ENCODE measurements at regions not wholly inside any gene's neighbourhood (a gene's known extent, or its start where the extent isn't known, plus 50 kb on each side); places are given as distances from the start of the nearest gene placed in this dataset.

DNA sequence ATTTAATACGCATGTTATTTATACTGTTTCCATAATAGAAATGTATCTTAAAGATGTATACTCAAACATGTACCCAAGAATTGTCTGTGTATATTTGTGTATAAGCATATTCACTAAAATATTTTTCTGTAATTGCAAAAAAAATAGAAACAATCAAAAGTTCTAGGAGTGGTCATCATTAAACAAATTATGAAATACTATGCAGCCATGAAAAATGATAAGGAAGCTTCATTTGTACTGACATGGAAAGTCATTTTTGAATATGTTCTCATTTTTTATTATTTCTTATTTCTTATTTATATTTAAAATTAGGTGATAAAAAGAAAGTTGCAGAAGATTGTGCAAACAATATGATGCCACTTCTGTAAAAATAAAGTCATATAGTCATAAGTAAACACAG lies 400.0 kb upstream of the AUTS2 start:
- 94 to 95% methylated on average over 1 of the region's 1 CpG for WGBS, 2 donors
- H3K27me3 ChIP-seq: no peaks in the 10 kb centered on the region
- H3K36me3 ChIP-seq: no peaks in the 10 kb centered on the region
- intact Hi-C loops (cut with DNase I): no loop called here
- TF ChIP-seq, protein P1, sequence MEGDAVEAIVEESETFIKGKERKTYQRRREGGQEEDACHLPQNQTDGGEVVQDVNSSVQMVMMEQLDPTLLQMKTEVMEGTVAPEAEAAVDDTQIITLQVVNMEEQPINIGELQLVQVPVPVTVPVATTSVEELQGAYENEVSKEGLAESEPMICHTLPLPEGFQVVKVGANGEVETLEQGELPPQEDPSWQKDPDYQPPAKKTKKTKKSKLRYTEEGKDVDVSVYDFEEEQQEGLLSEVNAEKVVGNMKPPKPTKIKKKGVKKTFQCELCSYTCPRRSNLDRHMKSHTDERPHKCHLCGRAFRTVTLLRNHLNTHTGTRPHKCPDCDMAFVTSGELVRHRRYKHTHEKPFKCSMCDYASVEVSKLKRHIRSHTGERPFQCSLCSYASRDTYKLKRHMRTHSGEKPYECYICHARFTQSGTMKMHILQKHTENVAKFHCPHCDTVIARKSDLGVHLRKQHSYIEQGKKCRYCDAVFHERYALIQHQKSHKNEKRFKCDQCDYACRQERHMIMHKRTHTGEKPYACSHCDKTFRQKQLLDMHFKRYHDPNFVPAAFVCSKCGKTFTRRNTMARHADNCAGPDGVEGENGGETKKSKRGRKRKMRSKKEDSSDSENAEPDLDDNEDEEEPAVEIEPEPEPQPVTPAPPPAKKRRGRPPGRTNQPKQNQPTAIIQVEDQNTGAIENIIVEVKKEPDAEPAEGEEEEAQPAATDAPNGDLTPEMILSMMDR (IDR thresholded peaks at IDR 0.05): no peak
- TF ChIP-seq POLR2AphosphoS5 (IDR thresholded peaks at IDR 0.05): no peak
- no peak for TF ChIP-seq EP300 (IDR thresholded peaks at IDR 0.05)
- TF ChIP-seq POLR2A (IDR thresholded peaks at IDR 0.05): no peak
- H3K4me3 ChIP-seq: no peak overlapping the region
- H3K27ac ChIP-seq: no peak overlapping the region
- peaks cover 0 to 4% (median 0%) of the 10 kb centered on the region in 4 donors for H3K9me3 ChIP-seq
- H3K4me1 ChIP-seq: peaks cover 0 to 12% (median 4%) of the 10 kb centered on the region in 4 donors
- DNase-seq: no peak

DNA sequence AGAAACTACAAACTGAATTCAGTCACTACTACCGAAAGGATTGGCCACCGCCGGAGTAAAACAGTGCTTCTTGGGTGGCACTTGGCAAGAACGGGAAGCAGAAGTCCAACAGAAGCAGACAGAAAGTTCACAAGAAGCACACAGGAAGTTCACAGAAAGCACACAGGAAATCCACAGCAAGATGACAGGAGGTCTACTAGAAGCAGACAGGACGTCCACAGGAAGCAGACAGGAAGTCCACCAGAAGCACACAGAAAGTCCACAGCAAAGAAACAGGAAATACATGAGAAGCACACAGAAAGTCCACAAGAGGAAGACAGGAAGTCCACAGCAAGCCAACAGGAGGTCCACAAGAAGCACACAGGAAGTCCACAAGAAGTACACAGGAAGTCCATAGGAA lies 399.2 kb upstream of the AUTS2 start:
- Histone ChIP-seq H3K36me3 (no peaks in the 10 kb centered on the region), H3K27ac (no peak overlapping the region), H3K4me1 (peaks cover 0 to 12% (median 4%) of the 10 kb centered on the region in 4 donors), H3K4me3 (no peak overlapping the region), H3K9me3 (peaks cover 0 to 4% (median 0%) of the 10 kb centered on the region in 4 donors), H3K27me3 (no peaks in the 10 kb centered on the region)
- DNase-seq: no peak
- intact Hi-C loops (cut with DNase I): no loop called here
- WGBS, 2 donors: 68 to 86% methylated on average over 5 of the region's 5 CpGs
- TF ChIP-seq EP300 (IDR thresholded peaks at IDR 0.05) (no peak), POLR2AphosphoS5 (IDR thresholded peaks at IDR 0.05) (no peak), POLR2A (IDR thresholded peaks at IDR 0.05) (no peak)
- TF ChIP-seq, protein P1 (IDR thresholded peaks at IDR 0.05): no peak

DNA sequence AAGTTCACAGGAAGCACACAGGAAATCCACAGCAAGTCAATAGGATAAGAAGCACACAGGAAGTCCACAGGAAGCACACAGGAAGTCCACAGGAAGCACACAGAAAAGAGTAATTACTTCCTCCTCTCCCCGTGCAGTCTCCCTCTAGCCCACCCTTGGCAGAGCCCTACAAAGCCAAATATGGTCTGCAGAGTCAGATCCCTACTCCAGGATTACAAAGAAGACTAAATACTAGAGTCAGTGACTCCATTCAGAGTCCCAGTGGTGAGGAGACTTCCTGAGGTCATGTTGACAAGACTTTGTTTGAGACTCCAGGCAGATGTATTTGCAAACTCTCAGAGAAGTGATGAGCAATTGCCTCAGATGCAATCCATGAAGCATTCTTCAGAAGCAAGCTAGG lies 398.6 kb upstream of the AUTS2 start:
- intact Hi-C loops (cut with DNase I): no loop called here
- H3K27me3 ChIP-seq: no peaks in the 10 kb centered on the region
- WGBS, 2 donors: 31 to 57% methylated on average over 1 of the region's 1 CpG

DNA sequence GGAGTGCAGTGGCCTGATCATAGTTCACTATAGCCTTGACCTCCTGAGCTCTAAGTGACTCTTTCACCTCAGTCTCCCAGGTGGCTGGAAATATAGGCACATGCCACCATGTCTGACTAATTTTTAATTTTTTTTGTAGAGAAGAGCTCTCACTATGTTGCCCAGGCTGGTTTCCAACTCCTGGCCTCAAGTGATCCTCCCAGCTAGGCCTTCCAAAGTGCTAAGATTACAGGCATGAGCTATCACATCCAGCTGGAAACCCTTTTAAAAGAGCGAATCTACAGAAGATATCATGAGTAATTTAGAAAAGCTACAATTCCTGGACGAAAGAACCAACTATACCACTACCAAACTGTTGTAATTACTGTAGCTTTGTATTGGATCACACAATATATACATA lies 394.4 kb upstream of the AUTS2 start:
- H3K4me3 ChIP-seq: no peak overlapping the region
- H3K27me3 ChIP-seq: no peaks in the 10 kb centered on the region
- intact Hi-C loops (cut with DNase I): no loop called here
- H3K27ac ChIP-seq: no peak overlapping the region
- peaks cover 0 to 12% (median 4%) of the 10 kb centered on the region in 4 donors for H3K4me1 ChIP-seq
- TF ChIP-seq POLR2A (IDR thresholded peaks at IDR 0.05) (no peak), POLR2AphosphoS5 (IDR thresholded peaks at IDR 0.05) (no peak), EP300 (IDR thresholded peaks at IDR 0.05) (no peak)
- TF ChIP-seq, protein P1 (IDR thresholded peaks at IDR 0.05): no peak
- peaks cover 0 to 4% (median 0%) of the 10 kb centered on the region in 4 donors for H3K9me3 ChIP-seq
- no peak for DNase-seq
- 72 to 87% methylated on average over 2 of the region's 2 CpGs for WGBS, 2 donors
- H3K36me3 ChIP-seq: no peaks in the 10 kb centered on the region

More for the DNA sequence above, 398.6 kb upstream of the AUTS2 start:
- peaks cover 0 to 4% (median 0%) of the 10 kb centered on the region in 4 donors for H3K9me3 ChIP-seq
- no peak for DNase-seq
- H3K4me3 ChIP-seq: no peak overlapping the region
- no peaks in the 10 kb centered on the region for H3K36me3 ChIP-seq
- H3K4me1 ChIP-seq: peaks cover 0 to 12% (median 4%) of the 10 kb centered on the region in 4 donors
- H3K27ac ChIP-seq: no peak overlapping the region
- no peak for TF ChIP-seq POLR2A (IDR thresholded peaks at IDR 0.05)
- TF ChIP-seq POLR2AphosphoS5 (IDR thresholded peaks at IDR 0.05): no peak
- no peak for TF ChIP-seq EP300 (IDR thresholded peaks at IDR 0.05)
- TF ChIP-seq, protein P1 (IDR thresholded peaks at IDR 0.05): no peak

DNA sequence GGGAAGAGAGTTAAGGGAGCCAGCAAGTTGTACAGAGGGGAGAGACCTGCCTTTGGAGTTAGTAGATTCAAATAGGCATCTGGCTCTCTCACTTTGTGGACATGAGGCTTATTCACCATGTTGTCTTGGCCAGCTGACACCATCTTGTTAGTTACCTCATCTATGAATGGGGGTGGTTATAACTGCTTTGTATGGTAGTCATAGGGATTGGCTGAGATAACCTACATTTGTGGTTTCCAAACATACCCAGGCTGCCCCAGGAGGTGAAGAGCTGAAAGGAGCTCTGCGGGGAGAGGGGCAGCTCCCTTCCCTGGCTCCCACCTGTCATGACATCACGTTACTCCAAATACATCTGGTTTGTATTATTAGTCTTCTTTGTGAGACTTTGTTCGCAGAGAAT lies 393.3 kb upstream of the AUTS2 start:
- Histone ChIP-seq H3K4me1 (peaks cover 0 to 12% (median 4%) of the 10 kb centered on the region in 4 donors), H3K4me3 (no peak overlapping the region), H3K9me3 (peaks cover 0 to 4% (median 0%) of the 10 kb centered on the region in 4 donors), H3K27me3 (no peaks in the 10 kb centered on the region), H3K27ac (no peak overlapping the region), H3K36me3 (no peaks in the 10 kb centered on the region)
- WGBS, 2 donors: 77 to 84% methylated on average over 3 of the region's 3 CpGs
- TF ChIP-seq POLR2A (IDR thresholded peaks at IDR 0.05) (no peak), POLR2AphosphoS5 (IDR thresholded peaks at IDR 0.05) (no peak), EP300 (IDR thresholded peaks at IDR 0.05) (no peak)
- TF ChIP-seq, protein P1 (IDR thresholded peaks at IDR 0.05): no peak
- intact Hi-C loops (cut with DNase I): no loop called here
- no peak for DNase-seq
